ENCODE measurements at regions not wholly inside any gene's neighbourhood (a gene's known extent, or its start where the extent isn't known, plus 50 kb on each side); places are given as distances from the start of the nearest gene placed in this dataset.

DNA sequence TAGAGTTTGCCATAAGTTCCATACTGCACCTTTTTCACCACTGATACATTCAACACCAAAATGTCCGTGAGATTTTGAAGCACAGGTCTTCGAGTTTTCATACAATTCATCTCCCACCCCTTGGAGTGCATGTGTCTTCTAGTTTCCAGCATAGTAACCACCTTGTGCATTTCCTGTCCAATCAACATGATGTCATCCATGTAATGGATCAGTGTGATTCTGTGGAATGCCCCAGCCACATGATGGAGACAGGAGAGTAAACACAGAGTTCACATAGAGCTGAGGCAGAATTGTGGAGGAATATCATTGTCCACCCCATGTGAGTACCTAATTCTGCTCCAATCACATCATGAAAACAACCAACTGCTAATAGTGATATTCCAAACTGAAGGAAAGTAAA, 441.5 kb upstream of the CDH6 start:
- no peak for DNase-seq (ENCODE audit: low spot score)

DNA sequence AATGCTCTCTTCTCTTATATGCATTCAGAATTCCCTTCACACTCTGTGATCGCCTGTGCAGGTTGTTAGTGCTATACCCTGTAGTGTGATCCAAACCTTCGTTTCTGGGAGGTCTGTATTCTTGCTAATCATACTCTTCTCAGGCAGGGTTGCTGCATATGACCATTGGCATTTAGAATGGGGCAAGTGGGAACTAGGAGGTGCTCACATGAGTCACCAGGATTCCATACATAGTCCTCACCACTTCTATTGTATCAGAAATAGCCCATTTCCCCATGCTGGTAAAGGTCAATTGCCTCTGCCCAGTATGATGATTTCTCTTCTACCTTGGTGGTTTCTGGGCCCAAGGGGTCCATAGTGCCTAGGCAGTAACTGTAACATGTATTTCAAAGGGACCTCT, 443.5 kb upstream of the CDH6 start:
- no peak for DNase-seq (ENCODE audit: low spot score)

DNA sequence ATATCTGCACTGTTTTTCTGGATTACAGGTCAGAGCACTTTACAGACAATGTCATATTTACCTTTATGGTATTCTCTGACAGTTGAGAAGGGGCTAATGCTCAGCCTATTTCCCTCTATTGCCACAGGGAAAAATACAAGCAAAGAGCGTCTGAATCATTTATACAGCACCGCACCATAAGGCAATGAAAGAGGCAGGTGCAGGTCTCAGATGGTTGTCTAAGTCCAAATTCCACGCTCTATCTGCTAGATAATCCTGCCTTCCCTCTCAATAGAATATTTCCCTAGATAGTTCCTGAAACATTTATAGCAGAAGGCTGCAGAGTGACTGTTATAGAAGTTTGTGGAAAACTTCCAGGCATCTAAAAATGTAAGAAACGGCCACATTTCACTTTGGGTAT, 446.1 kb upstream of the CDH6 start:
- DNase-seq (ENCODE audit: low spot score) = no peak

DNA sequence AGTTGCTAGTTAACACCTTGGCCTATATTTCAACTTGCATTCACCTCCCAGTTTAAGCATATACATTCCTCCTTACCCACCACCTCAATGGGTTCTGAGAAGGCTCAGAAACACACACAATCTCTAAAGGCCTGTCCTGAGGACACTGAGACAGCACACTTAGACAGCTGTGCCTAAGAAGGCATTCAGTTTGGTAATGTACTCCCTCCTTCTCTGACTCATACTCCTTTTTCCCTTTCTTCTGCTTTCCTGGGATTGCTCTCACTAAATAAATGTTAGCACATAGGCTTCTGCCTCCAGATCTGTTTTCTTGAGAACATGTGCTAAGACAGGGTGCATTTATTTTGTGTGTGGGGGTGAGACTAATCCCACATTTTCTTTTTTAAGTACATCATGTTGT, 456.8 kb upstream of the CDH6 start:
- no peak for DNase-seq (ENCODE audit: low spot score)

DNA sequence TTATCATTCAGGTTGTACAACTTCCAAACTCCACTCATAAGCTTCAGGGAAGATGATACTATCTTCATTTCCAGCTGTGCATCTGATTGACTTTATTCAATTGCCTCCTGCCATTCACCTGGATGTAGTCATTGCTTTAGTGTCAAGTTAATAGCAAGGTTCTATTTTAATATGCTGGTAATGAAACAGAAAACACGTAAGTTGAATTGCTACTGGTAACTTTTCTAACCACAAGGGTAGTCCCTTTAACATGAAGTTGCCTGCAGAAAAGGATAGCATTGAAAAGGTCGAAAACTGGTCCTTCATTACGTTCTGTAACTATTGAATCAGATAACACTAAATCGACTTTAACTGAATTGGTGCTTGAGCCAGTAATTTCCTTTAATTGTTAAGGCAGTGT, 459.4 kb upstream of the CDH6 start:
- DNase-seq (ENCODE audit: low spot score) = no peak

DNA sequence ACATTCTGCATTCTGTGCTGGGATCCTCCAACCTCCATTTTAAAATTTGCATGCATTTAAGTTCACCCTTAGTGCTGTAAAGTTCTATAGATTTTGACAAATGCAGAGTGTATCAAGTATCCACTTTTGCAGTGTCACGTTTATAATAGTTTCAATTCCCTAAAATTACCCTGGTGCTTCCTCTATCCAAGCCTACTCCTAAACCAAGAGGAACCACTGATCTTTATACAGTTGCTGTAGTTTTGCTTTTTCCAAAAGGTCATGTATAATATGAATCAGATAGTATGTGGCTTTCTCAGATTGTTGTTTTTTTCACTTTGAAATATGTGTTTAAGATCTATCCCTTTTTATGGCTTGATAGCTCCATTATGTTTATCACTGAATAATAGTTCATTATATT, 468.4 kb upstream of the CDH6 start:
- no peak for DNase-seq (ENCODE audit: low spot score)

DNA sequence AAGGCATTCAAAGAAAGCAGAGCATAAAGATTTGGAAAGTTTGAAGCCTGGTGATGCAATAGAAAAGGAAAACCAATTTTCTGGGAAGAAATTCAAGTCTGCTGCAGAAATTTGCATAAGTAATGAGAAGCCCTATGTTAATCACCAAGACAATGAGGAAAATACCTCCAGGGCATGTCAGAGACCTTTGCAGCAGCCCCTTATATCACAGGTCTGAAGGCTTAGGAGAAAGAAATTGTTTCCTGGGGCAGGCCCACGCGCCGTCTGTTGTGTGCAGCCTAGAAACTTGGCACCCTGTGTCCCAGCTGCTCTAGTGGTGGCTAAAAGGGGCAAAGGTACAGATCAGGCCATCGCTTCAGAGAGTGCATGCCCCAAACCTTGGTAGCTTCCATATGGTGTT, 495.3 kb upstream of the CDH6 start:
- no peak for DNase-seq (ENCODE audit: low spot score)

DNA sequence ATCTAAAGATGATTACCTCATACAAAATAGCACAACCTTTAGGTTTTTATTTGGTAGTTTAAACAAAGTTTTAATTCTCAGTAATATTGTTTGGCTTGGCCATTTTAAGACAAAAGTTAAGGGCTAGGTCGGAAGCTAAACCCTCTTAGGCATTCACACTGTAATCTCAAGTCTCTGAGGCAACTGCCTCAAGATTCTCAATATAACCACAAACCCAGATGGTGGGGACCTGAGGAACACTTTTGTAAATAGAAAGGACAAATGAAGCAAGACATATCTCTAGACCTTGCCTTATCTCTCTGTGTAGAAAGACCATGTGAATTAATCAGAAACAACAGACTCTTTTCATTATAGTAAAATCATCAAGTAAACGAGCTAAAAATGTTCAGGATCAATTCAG, 500.2 kb upstream of the CDH6 start:
- no peak for DNase-seq (ENCODE audit: low spot score)

DNA sequence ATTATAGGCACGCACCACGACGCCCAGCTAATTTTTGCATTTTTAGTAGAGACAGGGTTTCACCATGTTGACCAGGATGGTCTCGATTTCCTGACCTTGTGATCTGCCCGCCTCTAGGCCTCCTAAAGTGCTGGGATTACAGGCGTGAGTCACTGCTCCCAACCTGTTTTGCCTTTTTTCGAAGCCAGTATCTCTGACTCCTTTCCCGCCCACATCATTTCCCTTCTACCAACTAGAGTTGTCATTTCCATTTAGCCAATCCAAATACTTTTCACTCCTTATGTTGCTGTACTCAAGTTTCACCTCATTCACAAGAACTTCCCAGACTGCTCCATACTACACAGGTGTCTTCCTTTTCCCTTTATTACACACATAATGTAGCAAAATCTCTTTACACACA, 502.6 kb upstream of the CDH6 start:
- no peak for DNase-seq (ENCODE audit: low spot score)

DNA sequence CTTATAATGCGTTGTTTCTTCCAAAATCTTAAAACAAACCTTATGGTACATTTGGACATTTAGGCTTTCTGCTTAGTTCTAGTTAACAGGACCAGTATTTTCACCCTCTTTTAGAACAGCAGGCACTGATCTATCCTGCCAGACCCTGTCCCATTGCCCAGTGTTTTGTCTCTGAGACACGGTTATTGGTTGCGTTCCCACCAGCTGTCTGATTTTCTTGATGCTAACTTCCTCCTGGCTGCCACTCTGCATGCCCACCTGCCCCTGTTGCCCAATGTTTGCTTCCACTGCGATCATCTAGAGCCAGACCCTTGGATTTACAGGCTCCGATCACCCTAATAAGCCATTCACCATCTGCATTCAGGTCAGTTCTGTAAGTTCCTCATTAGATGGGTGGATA, 506.0 kb upstream of the CDH6 start:
- no peak for DNase-seq (ENCODE audit: low spot score)

DNA sequence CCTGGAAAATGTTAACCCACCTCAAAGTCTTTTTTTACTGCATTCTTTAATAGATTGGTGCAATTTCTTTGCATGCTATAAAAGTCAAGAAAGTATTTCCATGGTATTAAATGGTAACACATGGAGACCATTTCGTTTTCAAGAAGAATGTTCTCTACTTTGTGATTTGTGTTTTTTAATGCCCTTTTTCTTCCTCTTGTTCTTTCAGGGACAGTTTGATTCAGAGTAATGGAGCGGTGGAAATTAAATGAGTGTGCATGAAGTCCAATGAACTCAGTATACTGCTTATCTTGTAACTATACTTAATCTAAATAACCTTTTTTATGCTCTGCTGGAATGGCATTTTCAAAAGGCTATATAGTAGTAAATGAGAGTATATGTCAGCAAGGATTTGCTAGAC, 507.0 kb upstream of the CDH6 start:
- DNase-seq (ENCODE audit: low spot score) = no peak

DNA sequence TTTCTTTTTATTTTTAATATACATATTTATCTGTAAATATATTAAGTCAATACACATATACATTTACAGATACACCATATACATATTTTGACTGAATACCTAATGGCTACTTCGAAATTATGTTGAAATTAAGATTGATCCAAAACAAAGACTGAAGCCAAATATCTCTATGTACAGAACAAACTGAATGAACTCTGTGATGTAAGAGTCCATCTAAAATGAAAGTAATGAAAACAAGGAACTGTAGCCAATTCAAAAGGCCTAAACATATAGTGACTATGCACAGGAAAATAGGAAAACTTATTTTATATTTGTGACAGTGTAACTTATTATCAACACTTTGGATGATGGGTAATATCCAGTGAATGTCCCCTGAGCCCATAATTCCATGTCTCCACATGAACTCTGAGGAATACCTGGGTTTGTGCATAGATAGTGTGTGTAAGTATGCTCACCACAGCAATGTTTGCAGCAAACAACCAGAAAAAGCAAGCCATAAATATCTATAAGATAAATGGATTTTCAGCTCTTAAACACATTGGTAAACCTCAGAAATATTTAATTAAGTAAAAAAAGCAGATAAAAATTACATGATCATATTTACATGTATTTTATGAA, 517.2 kb upstream of the CDH6 start:
- no peak for DNase-seq (ENCODE audit: low spot score)

DNA sequence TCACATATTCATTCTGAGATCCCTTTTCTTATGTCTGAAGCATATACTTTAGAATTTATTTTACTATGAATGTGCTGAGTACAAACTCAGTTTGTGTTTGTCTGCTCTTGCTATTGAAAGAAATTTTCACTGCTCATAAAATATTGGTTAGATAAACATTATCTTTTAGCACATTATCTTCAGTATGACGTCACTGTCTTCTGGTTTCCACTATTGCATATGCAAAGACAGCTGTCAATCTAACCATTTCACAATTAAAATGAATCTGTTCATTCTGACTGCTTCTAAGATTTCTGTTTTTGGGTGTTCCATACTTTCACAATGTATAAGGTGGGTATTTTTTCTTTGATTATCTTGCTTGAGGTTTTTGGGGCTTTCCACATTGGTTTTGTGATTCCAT, 526.2 kb upstream of the CDH6 start:
- no peak for DNase-seq (ENCODE audit: low spot score)

DNA sequence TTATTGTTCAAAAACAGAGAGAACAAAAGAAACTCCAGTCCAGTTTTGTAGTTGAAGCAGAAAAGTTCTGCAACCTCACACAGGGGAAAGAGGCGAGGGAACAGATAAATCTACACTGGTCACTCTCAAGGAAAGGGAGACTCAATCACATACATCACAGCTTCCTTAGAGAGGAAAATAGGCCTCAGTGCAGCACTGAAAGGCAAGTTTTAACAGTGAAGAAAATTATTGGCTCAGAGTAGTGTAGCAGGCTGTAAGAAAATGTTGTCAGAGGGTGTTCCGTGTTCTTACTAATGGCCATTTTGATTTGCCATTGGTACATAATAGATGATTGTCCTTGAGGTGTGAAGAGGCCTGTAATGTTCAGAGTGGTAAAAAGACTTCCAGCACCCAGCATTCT, 530.0 kb upstream of the CDH6 start:
- no peak for DNase-seq (ENCODE audit: low spot score)

DNA sequence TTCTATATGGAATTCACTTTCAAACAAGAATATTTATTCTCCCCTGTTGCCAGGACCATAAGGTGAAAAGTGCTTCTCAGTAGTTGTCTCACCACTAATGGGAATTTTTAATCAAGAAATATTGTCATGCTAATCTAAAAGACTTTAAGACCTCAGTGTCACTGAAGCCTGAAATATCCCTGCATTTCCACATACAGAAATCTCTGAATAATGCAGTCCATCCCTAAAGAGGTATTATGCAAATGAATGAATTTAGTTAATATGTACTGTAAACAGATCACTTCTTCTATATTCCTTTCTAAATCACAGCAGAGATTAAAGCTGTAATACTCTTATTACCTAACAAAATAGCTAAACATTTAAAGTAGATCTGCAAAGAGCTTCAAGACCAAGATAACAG, 531.1 kb upstream of the CDH6 start:
- no peak for DNase-seq (ENCODE audit: low spot score)

DNA sequence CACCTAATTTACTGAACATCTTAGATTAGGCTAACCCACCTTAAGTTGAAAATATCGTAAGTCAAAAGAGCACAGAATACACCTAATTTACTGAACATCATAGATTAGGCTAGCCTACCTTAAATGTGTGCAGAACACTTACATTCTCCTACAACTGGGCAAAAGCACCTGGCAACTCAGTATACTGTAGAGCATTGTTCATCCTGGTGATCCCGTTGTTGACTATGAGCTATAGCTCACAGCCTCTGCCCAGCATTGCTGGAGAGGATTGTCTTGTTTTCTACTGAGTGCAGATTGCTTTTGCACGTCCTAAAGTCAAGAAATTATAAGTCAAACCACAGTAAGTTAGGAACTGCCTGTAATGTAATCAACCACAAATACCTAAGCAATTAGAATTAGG, 531.8 kb upstream of the CDH6 start:
- DNase-seq (ENCODE audit: low spot score) = no peak

DNA sequence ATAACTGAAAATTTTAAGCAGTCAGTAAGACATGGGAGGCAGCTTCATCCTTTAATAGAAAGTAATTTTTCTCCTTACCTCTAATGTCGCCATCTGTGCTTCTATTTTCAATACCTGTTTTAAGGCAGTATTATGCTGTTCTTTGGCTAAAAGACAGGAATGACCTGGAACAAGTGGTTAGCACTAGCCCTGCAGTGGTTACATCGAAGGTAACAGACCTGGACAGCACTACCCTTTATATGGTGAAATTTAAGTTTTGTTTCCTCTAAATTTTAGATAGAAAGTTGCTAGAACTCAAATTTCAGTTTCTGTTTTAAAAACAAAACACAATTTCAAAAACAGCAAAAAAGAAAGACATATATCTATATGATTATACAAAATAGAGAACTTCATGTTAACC, 534.1 kb upstream of the CDH6 start:
- no peak for DNase-seq (ENCODE audit: low spot score)

DNA sequence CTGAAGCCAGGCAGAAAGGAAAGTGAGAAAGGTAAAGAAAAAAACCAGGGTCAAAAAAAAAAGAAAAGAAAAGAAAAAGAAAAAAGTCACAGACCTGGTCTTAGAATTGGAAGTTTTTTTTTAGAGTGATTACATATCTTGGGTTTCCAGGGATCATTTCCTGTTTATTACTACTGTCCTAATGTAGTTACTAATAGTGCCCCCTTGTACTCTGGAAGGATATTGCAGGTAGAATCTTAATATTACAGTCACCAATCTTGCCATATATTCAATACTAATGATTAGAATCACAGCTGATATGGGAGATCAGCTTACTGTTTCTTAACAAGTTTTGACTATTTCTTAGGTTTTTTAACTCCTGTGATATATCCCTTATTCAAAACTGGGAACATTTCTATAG, 543.2 kb upstream of the CDH6 start:
- no peak for DNase-seq (ENCODE audit: low spot score)

DNA sequence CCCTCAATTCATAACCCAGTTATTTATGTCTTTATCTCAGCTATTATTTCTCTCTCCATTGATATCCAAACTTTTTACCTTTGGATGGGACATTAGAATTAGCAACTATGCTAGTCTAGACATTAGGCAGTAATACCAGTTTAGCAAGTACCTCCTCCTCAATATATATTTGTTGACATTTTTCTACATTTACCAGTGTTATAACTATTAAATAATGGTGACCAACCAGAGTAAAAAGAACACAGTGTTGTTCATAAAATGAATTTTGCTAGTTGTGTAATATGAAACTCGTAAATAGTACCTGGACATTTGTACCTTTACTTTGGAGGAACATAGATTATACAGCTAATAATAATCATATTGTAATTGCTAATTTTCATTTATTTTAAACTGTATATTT, 554.6 kb upstream of the CDH6 start:
- DNase-seq (ENCODE audit: low spot score) = no peak

DNA sequence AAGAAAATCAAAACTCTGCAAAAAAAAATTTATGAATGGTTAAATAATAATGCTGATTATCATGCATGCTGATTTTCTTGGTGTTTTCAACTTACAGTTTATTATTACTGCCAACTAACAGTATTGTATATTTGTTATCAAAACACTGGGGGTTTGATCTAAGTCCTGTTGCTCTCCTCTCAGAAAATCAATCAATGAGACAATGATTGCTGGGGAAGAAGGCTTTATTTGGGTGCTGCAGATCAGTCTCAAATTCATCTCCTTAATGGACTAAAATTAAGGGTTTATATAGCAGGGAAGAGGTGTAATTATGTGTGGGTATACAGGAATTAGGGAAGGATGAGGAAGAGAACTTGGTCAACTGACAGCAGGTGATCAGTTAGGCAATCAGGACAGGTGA, 565.5 kb upstream of the CDH6 start:
- DNase-seq (ENCODE audit: low spot score) = no peak

DNA sequence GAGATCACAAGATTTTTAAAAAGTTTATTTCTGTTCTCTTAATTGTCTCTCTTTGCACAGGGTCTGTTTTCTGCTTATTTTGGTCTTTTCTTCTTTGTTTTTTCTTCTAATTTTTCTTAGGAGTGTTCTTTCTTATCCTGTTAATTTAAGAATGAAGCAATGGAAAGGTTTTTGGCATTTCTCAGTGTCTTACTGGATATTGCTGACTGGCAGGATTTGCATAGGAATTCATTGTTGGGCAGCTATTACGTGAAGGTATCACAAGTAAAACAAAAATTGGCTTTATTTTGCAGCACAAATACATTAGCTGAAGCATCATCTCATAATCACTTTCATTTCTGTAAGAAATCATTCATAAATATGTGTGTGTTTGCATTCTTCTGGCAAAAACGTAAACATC, 566.9 kb upstream of the CDH6 start:
- no peak for DNase-seq (ENCODE audit: low spot score)

DNA sequence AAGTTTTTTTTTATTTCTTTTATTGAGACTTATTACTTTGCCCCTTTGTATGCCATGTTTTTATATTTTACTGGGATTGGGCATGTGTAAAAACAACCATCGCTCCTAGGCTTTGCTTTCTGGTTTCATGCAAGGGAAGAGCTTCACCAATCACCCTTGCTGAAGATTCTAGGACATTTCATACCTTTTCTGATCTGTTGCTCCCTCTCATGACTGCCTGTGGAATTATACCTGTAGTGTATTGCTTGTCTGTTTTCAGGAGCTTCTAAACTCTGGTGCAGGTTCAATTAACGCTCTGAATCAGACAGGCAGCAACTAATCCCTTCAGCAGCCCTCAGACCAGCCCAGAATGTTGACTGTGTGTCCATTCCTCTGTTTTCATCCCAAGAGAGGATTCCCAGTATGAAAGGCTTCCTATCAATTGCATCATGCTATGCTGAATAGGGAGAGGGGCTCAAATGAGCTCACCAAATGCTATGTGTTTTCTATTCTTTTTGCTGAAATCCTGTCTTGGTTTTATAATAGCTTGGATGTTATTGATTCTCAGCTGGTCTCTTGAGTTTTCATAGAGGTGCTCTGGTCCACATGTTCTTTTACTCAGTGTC, 572.9 kb upstream of the CDH6 start:
- no peak for DNase-seq (ENCODE audit: low spot score)

DNA sequence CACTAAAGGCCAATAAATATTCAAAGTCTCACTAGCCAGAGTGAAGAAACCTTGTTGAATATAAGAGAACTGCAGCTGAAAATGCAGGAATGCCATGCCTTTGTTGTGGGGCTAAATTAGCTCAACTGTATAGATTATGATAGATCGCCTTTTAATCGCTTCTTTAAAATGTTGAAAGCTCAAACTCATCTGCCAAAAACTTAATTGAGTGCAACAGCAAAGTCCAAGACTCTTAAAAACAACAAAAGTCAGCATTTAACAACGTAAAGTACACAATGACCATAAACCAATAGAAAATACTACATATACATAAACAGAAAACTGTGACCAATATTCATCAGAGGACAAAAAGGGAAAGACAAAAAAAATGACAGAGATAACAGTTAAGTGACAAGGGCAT, 585.0 kb upstream of the CDH6 start:
- no peak for DNase-seq (ENCODE audit: low spot score)

All from mesenteric fat pad (tissue), 1 donor.